Large intestine (tissue), 3 donors: ENCODE measurements at regions not wholly inside any gene's neighbourhood (a gene's known extent, or its start where the extent isn't known, plus 50 kb on each side); places are given as distances from the start of the nearest gene placed in this dataset.

Experiments
- DNase-seq, 2 donors: peaks; one replicate each; pipeline versions ENCODE4 v3.0.0 to v3.0.0-alpha.2; 2013
- H3K27ac ChIP-seq: one replicate; pipeline ENCODE4 v1.5.1; 2013; ENCODE audit warnings: low read length
- H3K27me3 ChIP-seq: 2 replicates; pipeline ENCODE4 v1.6.1; 2013; ENCODE audit warnings: low read length; ENCODE audit not compliant: control insufficient read depth, insufficient read depth
- H3K36me3 ChIP-seq: 2 replicates; pipeline ENCODE4 v1.6.1; 2013; ENCODE audit warnings: low read length; ENCODE audit not compliant: control insufficient read depth, insufficient read depth
- H3K4me1 ChIP-seq: one replicate; pipeline ENCODE4 v1.6.1; 2013; ENCODE audit warnings: low read length; ENCODE audit not compliant: control insufficient read depth, insufficient read depth
- H3K4me3 ChIP-seq: one replicate; pipeline ENCODE4 v1.5.1; 2013; ENCODE audit warnings: low read length
- H3K9me3 ChIP-seq: one replicate; pipeline ENCODE4 v1.6.1; 2013; ENCODE audit warnings: mild to moderate bottlenecking, low read depth, low read length, moderate library complexity; ENCODE audit not compliant: control insufficient read depth
- WGBS: methylation state at CpG from one replicate; pipeline ENCODE4 v1.1.5; 2013; ENCODE audit warnings: low lambda C conversion rate; ENCODE audit not compliant: insufficient coverage; 5-methylcytosine and 5-hydroxymethylcytosine counted together

- WGBS: 88% methylated on average over 2 of the region's 2 CpGs
- DNase-seq: no peak
- no peak overlapping the region for H3K27ac ChIP-seq
These were observed 1740.3 kb downstream of the STIM2 start for GRCh38 chr4:28600958-28601357.

GRCh38 chr4:28621591-28621990, 1761.0 kb downstream of the STIM2 start:
- no peak overlapping the region for H3K27ac ChIP-seq
- H3K4me3 ChIP-seq: no peak overlapping the region
- no peaks in the 10 kb centered on the region for H3K27me3 ChIP-seq
- WGBS: 0% methylated on average over 1 of the region's 3 CpGs
- no peaks in the 10 kb centered on the region for H3K36me3 ChIP-seq
- no peaks in the 10 kb centered on the region for H3K9me3 ChIP-seq
- H3K4me1 ChIP-seq: no peaks in the 10 kb centered on the region
- no peak for DNase-seq

More at GRCh38 chr4:28600958-28601357, 1740.3 kb downstream of the STIM2 start:
- Histone ChIP-seq H3K27me3 (no peaks in the 10 kb centered on the region), H3K4me1 (no peaks in the 10 kb centered on the region), H3K4me3 (no peak overlapping the region), H3K36me3 (no peaks in the 10 kb centered on the region), H3K9me3 (no peaks in the 10 kb centered on the region)

- no peak for DNase-seq
- Histone ChIP-seq H3K9me3 (no peaks in the 10 kb centered on the region), H3K4me3 (no peak overlapping the region), H3K27ac (no peak overlapping the region), H3K36me3 (no peaks in the 10 kb centered on the region), H3K4me1 (no peaks in the 10 kb centered on the region), H3K27me3 (no peaks in the 10 kb centered on the region)
- WGBS: 90% methylated on average over 2 of the region's 3 CpGs
These were observed 1776.3 kb downstream of the STIM2 start for GRCh38 chr4:28636971-28637370.

GRCh38 chr4:28639747-28640146, 1779.1 kb downstream of the STIM2 start:
- Histone ChIP-seq H3K36me3 (no peaks in the 10 kb centered on the region), H3K9me3 (no peaks in the 10 kb centered on the region), H3K4me1 (no peaks in the 10 kb centered on the region), H3K27me3 (no peaks in the 10 kb centered on the region), H3K27ac (no peak overlapping the region), H3K4me3 (no peak overlapping the region)
- WGBS: 100% methylated on average over 1 of the region's 2 CpGs
- DNase-seq: no peak

- DNase-seq: no peak
- WGBS: no CpG with 5 or more reads among the region's 3 CpGs
- Histone ChIP-seq H3K4me1 (no peaks in the 10 kb centered on the region), H3K4me3 (no peak overlapping the region), H3K27me3 (no peaks in the 10 kb centered on the region), H3K9me3 (no peaks in the 10 kb centered on the region), H3K27ac (no peak overlapping the region), H3K36me3 (no peaks in the 10 kb centered on the region)
These were observed 1794.0 kb downstream of the STIM2 start for GRCh38 chr4:28654618-28655017.

GRCh38 chr4:28665306-28665705, 1804.7 kb downstream of the STIM2 start:
- no peak overlapping the region for H3K4me3 ChIP-seq
- H3K27me3 ChIP-seq: no peaks in the 10 kb centered on the region
- no peak overlapping the region for H3K27ac ChIP-seq
- DNase-seq: no peak
- WGBS: 0% methylated on average over 1 of the region's 1 CpG
- no peaks in the 10 kb centered on the region for H3K4me1 ChIP-seq
- no peaks in the 10 kb centered on the region for H3K9me3 ChIP-seq
- H3K36me3 ChIP-seq: no peaks in the 10 kb centered on the region

GRCh38 chr4:28675582-28675981, 1814.9 kb downstream of the STIM2 start:
- Histone ChIP-seq H3K4me1 (no peaks in the 10 kb centered on the region), H3K9me3 (no peaks in the 10 kb centered on the region), H3K36me3 (no peaks in the 10 kb centered on the region), H3K27ac (no peak overlapping the region), H3K27me3 (no peaks in the 10 kb centered on the region), H3K4me3 (no peak overlapping the region)
- DNase-seq: no peak

- DNase-seq: no peak
- H3K4me3 ChIP-seq: no peak overlapping the region
- H3K27ac ChIP-seq: no peak overlapping the region
- no peaks in the 10 kb centered on the region for H3K4me1 ChIP-seq
- H3K9me3 ChIP-seq: no peaks in the 10 kb centered on the region
- no peaks in the 10 kb centered on the region for H3K36me3 ChIP-seq
- H3K27me3 ChIP-seq: no peaks in the 10 kb centered on the region
These were observed 1817.2 kb downstream of the STIM2 start for GRCh38 chr4:28677808-28678207.

GRCh38 chr4:28682847-28683246, 1822.2 kb downstream of the STIM2 start:
- WGBS: 60% methylated on average over 1 of the region's 1 CpG
- Histone ChIP-seq H3K4me1 (no peaks in the 10 kb centered on the region), H3K27ac (no peak overlapping the region)

GRCh38 chr4:28686618-28687017, 1826.0 kb downstream of the STIM2 start:
- no peaks in the 10 kb centered on the region for H3K36me3 ChIP-seq
- WGBS: 100% methylated on average over 1 of the region's 4 CpGs
- no peaks in the 10 kb centered on the region for H3K4me1 ChIP-seq

More at GRCh38 chr4:28682847-28683246, 1822.2 kb downstream of the STIM2 start:
- H3K4me3 ChIP-seq: no peak overlapping the region
- H3K27me3 ChIP-seq: no peaks in the 10 kb centered on the region
- no peaks in the 10 kb centered on the region for H3K9me3 ChIP-seq
- no peaks in the 10 kb centered on the region for H3K36me3 ChIP-seq
- DNase-seq: no peak

GRCh38 chr4:28690890-28691289, 1830.2 kb downstream of the STIM2 start:
- Histone ChIP-seq H3K36me3 (no peaks in the 10 kb centered on the region), H3K4me1 (no peaks in the 10 kb centered on the region), H3K27me3 (no peaks in the 10 kb centered on the region), H3K4me3 (no peak overlapping the region), H3K9me3 (no peaks in the 10 kb centered on the region), H3K27ac (no peak overlapping the region)
- DNase-seq: no peak
- 80% methylated on average over 1 of the region's 1 CpG for WGBS

More at GRCh38 chr4:28686618-28687017, 1826.0 kb downstream of the STIM2 start:
- H3K27me3 ChIP-seq: no peaks in the 10 kb centered on the region
- H3K9me3 ChIP-seq: no peaks in the 10 kb centered on the region
- no peak for DNase-seq
- no peak overlapping the region for H3K27ac ChIP-seq
- H3K4me3 ChIP-seq: no peak overlapping the region
